ENCODE measurements at regions not wholly inside any gene's neighbourhood (a gene's known extent, or its start where the extent isn't known, plus 50 kb on each side); places are given as distances from the start of the nearest gene placed in this dataset.

DNA sequence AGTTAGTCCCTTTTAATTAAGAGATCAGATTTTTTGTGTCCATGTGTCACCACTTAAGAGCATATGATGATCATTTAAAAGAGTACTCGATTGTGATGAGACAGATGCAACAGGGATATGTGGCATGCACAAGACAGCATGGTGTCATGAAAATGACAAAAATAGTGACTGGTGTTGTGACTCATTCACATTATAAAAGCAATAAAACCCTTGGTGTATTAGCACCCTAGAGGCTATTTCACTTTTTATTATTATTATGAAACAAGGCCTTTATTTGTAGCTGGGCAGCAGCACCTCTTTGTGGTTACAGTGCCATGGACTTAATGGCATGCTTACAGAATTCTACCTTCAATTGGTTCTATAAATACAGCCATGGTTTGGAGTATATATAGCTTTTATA is 1296.0 kb upstream of the ZEB2 start:
- H3K36me3 Mint-ChIP-seq (ENCODE audit: insufficient read depth, unreplicated experiment), result no peaks in the 10 kb centered on the region
- H3K4me3 Mint-ChIP-seq (ENCODE audit: unreplicated experiment), result no peak overlapping the region
- no peaks in the 10 kb centered on the region for H3K4me1 Mint-ChIP-seq (ENCODE audit: insufficient read depth, unreplicated experiment)
- intact Hi-C loops (cut with micrococcal nuclease), result no loop called here
- BruUV-seq (replicated peaks), result no TSS peak
- no peak for TF ChIP-seq CTCF (IDR thresholded peaks at IDR 0.05; ENCODE audit: unreplicated experiment)
- ChIA-PET CTCF (interaction anchor here (1.7 kb wide), 1 partner anchor 12 kb away, joined by 3 read pairs; no protein-coding TSS in a partner anchor), POLR2A (no interaction called here)
- no peak for DNase-seq (ENCODE audit: unreplicated experiment)
- H3K27me3 Mint-ChIP-seq (ENCODE audit: insufficient read depth, unreplicated experiment), result no peaks in the 10 kb centered on the region
- no peaks in the 10 kb centered on the region for H3K9me3 Mint-ChIP-seq (ENCODE audit: unreplicated experiment)
- no peak overlapping the region for H3K27ac Mint-ChIP-seq (ENCODE audit: low read depth, unreplicated experiment)

- no peak for TF ChIP-seq CTCF (IDR thresholded peaks at IDR 0.05; ENCODE audit: unreplicated experiment)
- Mint-ChIP-seq H3K4me3 (ENCODE audit: unreplicated experiment) (no peak overlapping the region), H3K9me3 (ENCODE audit: unreplicated experiment) (no peaks in the 10 kb centered on the region), H3K27ac (ENCODE audit: low read depth, unreplicated experiment) (no peak overlapping the region), H3K27me3 (ENCODE audit: insufficient read depth, unreplicated experiment) (no peaks in the 10 kb centered on the region), H3K36me3 (ENCODE audit: insufficient read depth, unreplicated experiment) (no peaks in the 10 kb centered on the region), H3K4me1 (ENCODE audit: insufficient read depth, unreplicated experiment) (no peaks in the 10 kb centered on the region)
- intact Hi-C loops (cut with micrococcal nuclease), result no loop called here
- ChIA-PET POLR2A (no interaction called here), CTCF (interaction anchor here (0.6 kb wide), 1 partner anchor 656 kb away, joined by 3 read pairs; no protein-coding TSS in a partner anchor)
- no TSS peak for BruUV-seq (replicated peaks)
- DNase-seq (ENCODE audit: unreplicated experiment), result no peak
Measured at GRCh38 chr2:145813481-145813880, 1293.6 kb upstream of the ZEB2 start.

DNA sequence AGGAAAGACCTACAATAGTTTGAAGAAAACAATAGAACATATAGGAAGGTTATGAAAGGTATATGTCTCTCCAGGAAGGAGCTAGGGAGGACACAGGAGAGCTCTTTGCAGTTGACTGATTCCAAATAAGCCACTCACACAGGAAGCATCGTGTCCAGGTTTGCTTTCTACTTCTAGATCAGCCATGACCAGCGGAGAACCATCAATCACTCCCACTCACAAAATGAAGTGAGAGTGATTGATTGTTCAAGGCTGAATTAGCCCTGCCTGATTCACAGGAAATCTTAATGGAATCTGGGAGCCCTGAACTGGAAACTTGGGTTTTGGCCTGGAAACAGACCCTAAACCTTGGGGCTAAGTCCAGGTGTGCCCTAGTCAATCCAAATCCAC is 1292.2 kb upstream of the ZEB2 start:
- no peaks in the 10 kb centered on the region for H3K36me3 Mint-ChIP-seq (ENCODE audit: insufficient read depth, unreplicated experiment)
- POLR2A ChIA-PET, result no interaction called here

More for the DNA sequence above, 1292.2 kb upstream of the ZEB2 start:
- no peak for TF ChIP-seq CTCF (IDR thresholded peaks at IDR 0.05; ENCODE audit: unreplicated experiment)
- H3K4me1 Mint-ChIP-seq (ENCODE audit: insufficient read depth, unreplicated experiment), result peaks cover 13% of the 10 kb centered on the region
- CTCF ChIA-PET, result no interaction called here
- peak overlapping the region; percentile 13 for H3K27ac Mint-ChIP-seq (ENCODE audit: low read depth, unreplicated experiment)
- no peaks in the 10 kb centered on the region for H3K27me3 Mint-ChIP-seq (ENCODE audit: insufficient read depth, unreplicated experiment)
- intact Hi-C loops (cut with micrococcal nuclease), result no loop called here
- no peak for DNase-seq (ENCODE audit: unreplicated experiment)
- BruUV-seq (replicated peaks), result no TSS peak
- no peaks in the 10 kb centered on the region for H3K9me3 Mint-ChIP-seq (ENCODE audit: unreplicated experiment)
- no peak overlapping the region for H3K4me3 Mint-ChIP-seq (ENCODE audit: unreplicated experiment)

All from MCF 10A (cell line).